PFSK-1 (cell line): ENCODE measurements at regions not wholly inside any gene's neighbourhood (a gene's known extent, or its start where the extent isn't known, plus 50 kb on each side); places are given as distances from the start of the nearest gene placed in this dataset.

ENCODE experiments used
- POLR2AphosphoS5 ChIP-seq: IDR thresholded peaks from 2 replicates; pipeline ENCODE4 v1.6.1; 2012; ENCODE audit warnings: low read depth, mild to moderate bottlenecking, control low read depth, low read length, moderate library complexity
- REST ChIP-seq, 2 experiments: IDR thresholded peaks; 2 replicates each; pipeline versions ENCODE4 v1.6.1 to v1.8.0; 2011 to 2012; ENCODE audit warnings: low read depth in 2 of 2, low read length in 2 of 2, control low read depth in 1 of 2, inconsistent platforms in 1 of 2, mild to moderate bottlenecking in 1 of 2, moderate library complexity in 1 of 2; ENCODE audit not compliant: insufficient read depth in 1 of 2
- SIN3A ChIP-seq: IDR thresholded peaks from 2 replicates; pipeline ENCODE4 v1.6.1; 2012; ENCODE audit warnings: mild to moderate bottlenecking, low read length, moderate library complexity, borderline replicate concordance; ENCODE audit not compliant: insufficient read depth
- TAF1 ChIP-seq: IDR thresholded peaks from 2 replicates; pipeline ENCODE4 v1.6.1; 2012; ENCODE audit warnings: low read length, control low read depth, borderline replicate concordance; ENCODE audit not compliant: insufficient read depth

GRCh38 chr14:98748966-98749365, 523.0 kb downstream of the BCL11B start:
- TF ChIP-seq REST (IDR thresholded peaks at IDR 0.05; ENCODE audit: insufficient read depth in 1 of 2, low read depth in 2 of 2, low read length in 2 of 2) (no peak), TAF1 (no peak), POLR2AphosphoS5 (no peak), SIN3A (no peak)
